GM12878 (cell line): ENCODE measurements at regions not wholly inside any gene's neighbourhood (a gene's known extent, or its start where the extent isn't known, plus 50 kb on each side); places are given as distances from the start of the nearest gene placed in this dataset.
A peak's percentile ranks its signal among the peaks of the same experiment; 100 is the strongest.

Source experiments
- ATAC-seq: fragments of 200-7000 bp; cut with Tn5 transposase; 3 replicates; pipeline ENCODE4 v1.9.1; 2020; ENCODE audit warnings: mild to moderate bottlenecking, moderate library complexity
- BruUV-seq: library from RNA; stranded (reverse); fragments of 400-500 nt; replicated peaks from 2 replicates; lab custom pipeline; 2021; lab: Mats Ljungman, UMichigan
- CTCF ChIA-PET: fragments of 300-600 bp; sonication (Branson Sonifier 250); formaldehyde crosslinking; extraction: SDS; loops from one replicate; lab custom pipeline; 2021; ENCODE audit warnings: inconsistent platforms; lab: Yijun Ruan, JAX
- POLR2A ChIA-PET: fragments of 350-600 bp; formaldehyde crosslinking; extraction: SDS; loops from one replicate; lab custom pipeline; 2021; ENCODE audit warnings: inconsistent platforms; lab: Charles Lee
- RAD21 ChIA-PET: fragments of 300-600 bp; sonication (Branson Sonifier 250); formaldehyde crosslinking; loops from one replicate; lab custom pipeline; 2023; ENCODE audit warnings: antibody characterized with exemption; ENCODE audit not compliant: unreplicated experiment; lab: Charles Lee
- SMC1A ChIA-PET: fragments of 300-600 bp; sonication (Branson Sonifier 250); formaldehyde crosslinking; loops from one replicate; lab custom pipeline; 2023; ENCODE audit not compliant: unreplicated experiment, uncharacterized antibody; lab: Charles Lee
- DNase-seq: peaks from one replicate; pipeline ENCODE4 v3.0.0-alpha.2; 2011; ENCODE audit warnings: low read depth, low spot score
- FAIRE-seq: peaks from 3 replicates; lab custom pipeline; 2011; peaks lifted over from hg19 to GRCh38; lab: Jason Lieb, UNC
- H2AFZ ChIP-seq: 2 replicates; pipeline ENCODE4 v1.6.0; 2011; ENCODE audit warnings: low read depth, low read length, control low read depth; ENCODE audit not compliant: control insufficient read depth
- H3K27ac ChIP-seq: 2 replicates; pipeline ENCODE4 v1.5.1; 2011; ENCODE audit warnings: control low read depth; ENCODE audit not compliant: control insufficient read depth, insufficient read depth
- H3K27me3 ChIP-seq, 2 experiments: replicated peaks in 1 of 2; 2 replicates each; pipeline versions ENCODE4 v1.6.0 to v1.6.1; 2011; ENCODE audit warnings: low read length in 1 of 2; ENCODE audit not compliant: control insufficient read depth in 2 of 2, insufficient read depth in 2 of 2
- H3K36me3 ChIP-seq, 2 experiments: 2 replicates each; pipeline ENCODE4 v1.5.1; 2011; ENCODE audit warnings: low read length in 1 of 2; ENCODE audit not compliant: control insufficient read depth in 2 of 2, insufficient read depth in 2 of 2
- H3K4me1 ChIP-seq: 2 replicates; pipeline ENCODE4 v1.6.1; 2011; ENCODE audit warnings: mild to moderate bottlenecking, low read length, moderate library complexity, mixed read lengths; ENCODE audit not compliant: control insufficient read depth, insufficient read depth
- H3K4me2 ChIP-seq: 2 replicates; pipeline ENCODE4 v1.6.0; 2011; ENCODE audit warnings: control low read depth; ENCODE audit not compliant: control insufficient read depth, insufficient read depth
- H3K4me3 ChIP-seq: fragments of 200-600 bp; sonication (generic); 2 replicates; pipeline ENCODE4 v1.5.1; 2016
- H3K79me2 ChIP-seq: 2 replicates; pipeline ENCODE4 v1.6.0; 2011; ENCODE audit warnings: low read length; ENCODE audit not compliant: control insufficient read depth, insufficient read depth
- H3K9ac ChIP-seq: 2 replicates; pipeline ENCODE4 v1.8.0; 2011; ENCODE audit warnings: low read length, control low read depth, mixed read lengths; ENCODE audit not compliant: control insufficient read depth, insufficient read depth
- H3K9me3 ChIP-seq: replicated peaks from 3 replicates; pipeline ENCODE4 v1.5.1; 2011; ENCODE audit warnings: mild to moderate bottlenecking, low read length; ENCODE audit not compliant: control insufficient read depth, insufficient read depth
- H4K20me1 ChIP-seq: 2 replicates; pipeline ENCODE4 v1.6.0; 2011; ENCODE audit not compliant: control insufficient read depth, insufficient read depth
- BMI1 ChIP-seq: fragments of 450-650 bp; IDR thresholded peaks from 2 replicates; pipeline ENCODE4 v1.6.1; 2016; ENCODE audit warnings: mild to moderate bottlenecking, moderate library complexity, borderline replicate concordance
- CTCF ChIP-seq, 3 experiments: IDR thresholded peaks in 2 of 3; conservative IDR thresholded peaks in 1 of 3; 2 replicates each; pipeline ENCODE4 v1.5.1; 2011; ENCODE audit warnings: low read depth in 3 of 3, low read length in 3 of 3, mild to moderate bottlenecking in 3 of 3, control low read depth in 2 of 3, moderate library complexity in 2 of 3, inconsistent platforms in 1 of 3, mixed read lengths in 1 of 3; ENCODE audit not compliant: control insufficient read depth in 2 of 3, insufficient read depth in 1 of 3; ENCODE audit errors: extremely low read depth in 1 of 3
- IRF4 ChIP-seq: IDR thresholded peaks from 2 replicates; pipeline ENCODE4 v1.6.1; 2011; ENCODE audit warnings: low read depth, low read length
- POLR2A ChIP-seq: IDR thresholded peaks from 2 replicates; pipeline ENCODE4 v1.6.1; 2011; ENCODE audit warnings: low read depth, mild to moderate bottlenecking, low read length
- RELB ChIP-seq: fragments of 450-650 bp; IDR thresholded peaks from 2 replicates; pipeline ENCODE4 v1.6.1; 2017; ENCODE audit warnings: low read depth, mild to moderate bottlenecking, moderate library complexity
- ZBED1 ChIP-seq: IDR thresholded peaks from 2 replicates; pipeline ENCODE4 v1.6.1; 2016; ENCODE audit warnings: borderline replicate concordance
- WGBS: methylation state at CpG from one replicate; pipeline ENCODE4 v1.1.6; 2016; ENCODE audit warnings: low lambda C conversion rate; ENCODE audit not compliant: insufficient replicate concordance, insufficient coverage; ENCODE audit errors: missing lambda C conversion rate; 5-methylcytosine and 5-hydroxymethylcytosine counted together
- in situ Hi-C: fragments of 300-500 bp; cut with MboI; formaldehyde crosslinking; loops from 9 replicates; pipeline ENCODE4 v1.14.3; 2018; ENCODE audit warnings: mixed read lengths
- intact Hi-C: fragments of 100-400 bp; cut with micrococcal nuclease; formaldehyde crosslinking; loops from one replicate; pipeline ENCODE4 v1.14.2; 2022; ENCODE audit not compliant: unreplicated experiment
- TF ChIP-seq, protein P1 (sequence below): IDR thresholded peaks from 2 replicates; pipeline ENCODE4 v1.6.1; 2011; ENCODE audit warnings: low read depth, low read length, improper control_type of control experiment, borderline replicate concordance

- no peaks in the 10 kb centered on the region for H3K9me3 ChIP-seq
- RAD21 ChIA-PET = no interaction called here
- FAIRE-seq (no peak), ATAC-seq (peak; percentile 24), DNase-seq (no peak)
- no peak for TF ChIP-seq CTCF (IDR thresholded peaks at IDR 0.05 in 2 of 3, conservative IDR thresholded peaks at IDR 0.05 in 1 of 3; ENCODE audit: control insufficient read depth in 2 of 3, extremely low read depth in 1 of 3, insufficient read depth in 1 of 3, low read depth in 3 of 3, low read length in 3 of 3)
- no peak for TF ChIP-seq RELB
- TF ChIP-seq POLR2A = no peak
- TF ChIP-seq IRF4 = no peak
- TF ChIP-seq, protein P1, sequence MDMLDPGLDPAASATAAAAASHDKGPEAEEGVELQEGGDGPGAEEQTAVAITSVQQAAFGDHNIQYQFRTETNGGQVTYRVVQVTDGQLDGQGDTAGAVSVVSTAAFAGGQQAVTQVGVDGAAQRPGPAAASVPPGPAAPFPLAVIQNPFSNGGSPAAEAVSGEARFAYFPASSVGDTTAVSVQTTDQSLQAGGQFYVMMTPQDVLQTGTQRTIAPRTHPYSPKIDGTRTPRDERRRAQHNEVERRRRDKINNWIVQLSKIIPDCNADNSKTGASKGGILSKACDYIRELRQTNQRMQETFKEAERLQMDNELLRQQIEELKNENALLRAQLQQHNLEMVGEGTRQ = no peak
- no peak for TF ChIP-seq BMI1
- no peak for TF ChIP-seq ZBED1
- H3K27ac ChIP-seq = no peak overlapping the region
- H3K36me3 ChIP-seq = no peaks in the 10 kb centered on the region
- POLR2A ChIA-PET = no interaction called here
- no peak overlapping the region for H3K4me2 ChIP-seq
- H3K4me1 ChIP-seq = peaks cover 16% of the 10 kb centered on the region
- no peaks in the 10 kb centered on the region for H4K20me1 ChIP-seq
- in situ Hi-C loops (no loop called here), intact Hi-C loops (no loop called here)
- no peaks in the 10 kb centered on the region for H3K27me3 ChIP-seq
- 70% methylated on average over 22 of the region's 22 CpGs for WGBS
- H3K79me2 ChIP-seq = no peaks in the 10 kb centered on the region
- CTCF ChIA-PET = no interaction called here
- no peak overlapping the region for H3K9ac ChIP-seq
- BruUV-seq = no TSS peak
- no peak overlapping the region for H2AFZ ChIP-seq
- no peak overlapping the region for H3K4me3 ChIP-seq
- SMC1A ChIA-PET = no interaction called here
These were observed 162.2 kb downstream of the BCOR start for GRCh38 chrX:39935411-39936064.
